PFSK-1 (cell line): ENCODE measurements at regions not wholly inside any gene's neighbourhood (a gene's known extent, or its start where the extent isn't known, plus 50 kb on each side); places are given as distances from the start of the nearest gene placed in this dataset.

ENCODE experiments used
- FOXP2 ChIP-seq: optimal IDR thresholded peaks from 2 replicates; pipeline ENCODE3; 2011; ENCODE audit warnings: borderline replicate concordance, control low read depth, inconsistent platforms; ENCODE audit not compliant: insufficient read depth; ENCODE audit errors: extremely low read length, extremely low read depth
- POLR2AphosphoS5 ChIP-seq: IDR thresholded peaks from 2 replicates; pipeline ENCODE4 v1.6.1; 2012; ENCODE audit warnings: low read depth, mild to moderate bottlenecking, control low read depth, low read length, moderate library complexity
- SIN3A ChIP-seq: IDR thresholded peaks from 2 replicates; pipeline ENCODE4 v1.6.1; 2012; ENCODE audit warnings: mild to moderate bottlenecking, low read length, moderate library complexity, borderline replicate concordance; ENCODE audit not compliant: insufficient read depth
- TAF1 ChIP-seq: IDR thresholded peaks from 2 replicates; pipeline ENCODE4 v1.6.1; 2012; ENCODE audit warnings: low read length, control low read depth, borderline replicate concordance; ENCODE audit not compliant: insufficient read depth
- TF ChIP-seq, protein P1 (sequence below), 2 experiments: IDR thresholded peaks; 2 replicates each; pipeline versions ENCODE4 v1.6.1 to v1.8.0; 2011 to 2012; ENCODE audit warnings: low read depth in 2 of 2, low read length in 2 of 2, control low read depth in 1 of 2, inconsistent platforms in 1 of 2, mild to moderate bottlenecking in 1 of 2, moderate library complexity in 1 of 2; ENCODE audit not compliant: insufficient read depth in 1 of 2

- TF ChIP-seq, protein P1, sequence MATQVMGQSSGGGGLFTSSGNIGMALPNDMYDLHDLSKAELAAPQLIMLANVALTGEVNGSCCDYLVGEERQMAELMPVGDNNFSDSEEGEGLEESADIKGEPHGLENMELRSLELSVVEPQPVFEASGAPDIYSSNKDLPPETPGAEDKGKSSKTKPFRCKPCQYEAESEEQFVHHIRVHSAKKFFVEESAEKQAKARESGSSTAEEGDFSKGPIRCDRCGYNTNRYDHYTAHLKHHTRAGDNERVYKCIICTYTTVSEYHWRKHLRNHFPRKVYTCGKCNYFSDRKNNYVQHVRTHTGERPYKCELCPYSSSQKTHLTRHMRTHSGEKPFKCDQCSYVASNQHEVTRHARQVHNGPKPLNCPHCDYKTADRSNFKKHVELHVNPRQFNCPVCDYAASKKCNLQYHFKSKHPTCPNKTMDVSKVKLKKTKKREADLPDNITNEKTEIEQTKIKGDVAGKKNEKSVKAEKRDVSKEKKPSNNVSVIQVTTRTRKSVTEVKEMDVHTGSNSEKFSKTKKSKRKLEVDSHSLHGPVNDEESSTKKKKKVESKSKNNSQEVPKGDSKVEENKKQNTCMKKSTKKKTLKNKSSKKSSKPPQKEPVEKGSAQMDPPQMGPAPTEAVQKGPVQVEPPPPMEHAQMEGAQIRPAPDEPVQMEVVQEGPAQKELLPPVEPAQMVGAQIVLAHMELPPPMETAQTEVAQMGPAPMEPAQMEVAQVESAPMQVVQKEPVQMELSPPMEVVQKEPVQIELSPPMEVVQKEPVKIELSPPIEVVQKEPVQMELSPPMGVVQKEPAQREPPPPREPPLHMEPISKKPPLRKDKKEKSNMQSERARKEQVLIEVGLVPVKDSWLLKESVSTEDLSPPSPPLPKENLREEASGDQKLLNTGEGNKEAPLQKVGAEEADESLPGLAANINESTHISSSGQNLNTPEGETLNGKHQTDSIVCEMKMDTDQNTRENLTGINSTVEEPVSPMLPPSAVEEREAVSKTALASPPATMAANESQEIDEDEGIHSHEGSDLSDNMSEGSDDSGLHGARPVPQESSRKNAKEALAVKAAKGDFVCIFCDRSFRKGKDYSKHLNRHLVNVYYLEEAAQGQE (IDR thresholded peaks at IDR 0.05; ENCODE audit: insufficient read depth in 1 of 2, low read depth in 2 of 2, low read length in 2 of 2): no peak
- TF ChIP-seq SIN3A (no peak), POLR2AphosphoS5 (no peak), FOXP2 (no peak), TAF1 (no peak)
Observed at GRCh38 chr4:28562913-28563312, 1702.3 kb downstream of the STIM2 start.

DNA sequence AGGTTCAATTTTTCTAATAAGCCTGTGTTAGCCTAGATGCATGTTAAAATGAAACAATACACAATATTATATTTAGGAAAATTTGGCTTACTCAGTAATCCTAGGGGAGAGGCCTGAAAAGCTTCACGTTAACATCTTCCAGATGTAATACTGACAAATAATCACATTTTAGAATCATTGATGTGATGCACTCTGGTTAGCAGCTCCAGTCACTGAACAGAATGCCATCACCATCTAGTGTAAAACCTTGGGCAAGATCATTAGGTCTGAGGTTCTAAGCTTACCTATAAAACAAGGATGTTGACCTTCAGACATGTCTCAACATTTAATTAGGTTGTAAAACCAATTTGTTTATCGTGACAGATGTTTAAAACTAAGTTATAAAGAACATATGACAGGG lies 1704.8 kb downstream of the STIM2 start:
- no peak for TF ChIP-seq TAF1
- no peak for TF ChIP-seq SIN3A
- no peak for TF ChIP-seq POLR2AphosphoS5
- TF ChIP-seq, protein P1 (IDR thresholded peaks at IDR 0.05; ENCODE audit: insufficient read depth in 1 of 2, low read depth in 2 of 2, low read length in 2 of 2): no peak
- no peak for TF ChIP-seq FOXP2

DNA sequence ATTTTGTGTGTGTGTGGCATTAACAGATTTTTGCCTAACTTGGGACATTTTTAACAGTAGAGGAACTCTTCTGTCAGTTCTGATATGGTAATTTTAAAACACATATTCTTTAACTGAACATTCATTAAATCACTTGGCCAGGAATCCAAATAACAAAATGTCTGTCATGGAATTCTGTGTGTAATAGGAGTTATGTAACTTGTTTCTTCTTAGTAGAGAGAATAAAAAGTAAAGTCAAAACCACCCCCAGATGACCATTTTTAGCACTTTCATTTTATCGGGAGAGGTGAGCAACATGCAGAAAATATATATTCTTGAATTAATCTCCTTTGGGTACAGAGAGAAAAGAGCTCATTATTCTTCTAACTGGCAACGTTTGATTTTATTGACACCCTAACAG lies 1740.3 kb downstream of the STIM2 start:
- no peak for TF ChIP-seq TAF1
- no peak for TF ChIP-seq POLR2AphosphoS5
- no peak for TF ChIP-seq SIN3A
- TF ChIP-seq, protein P1 (IDR thresholded peaks at IDR 0.05; ENCODE audit: insufficient read depth in 1 of 2, low read depth in 2 of 2, low read length in 2 of 2): no peak
- no peak for TF ChIP-seq FOXP2

DNA sequence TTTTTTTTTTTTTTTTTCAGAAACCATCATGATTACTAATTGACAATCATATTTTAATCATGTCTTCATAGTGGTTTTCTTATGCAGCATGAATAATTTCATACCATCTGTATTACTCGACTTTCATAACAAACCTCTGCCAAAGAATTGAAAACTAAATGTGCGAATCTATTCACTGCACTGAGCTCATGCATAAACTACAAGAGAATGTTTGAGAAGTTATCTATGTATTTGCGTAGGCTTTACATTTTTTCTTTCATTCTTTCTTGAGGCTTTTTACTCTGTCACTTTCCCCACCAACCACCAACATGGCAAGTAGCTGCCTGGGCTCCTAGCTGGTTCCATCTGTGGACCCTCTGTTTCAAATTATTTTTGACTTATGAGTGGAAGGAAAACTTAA lies 1761.0 kb downstream of the STIM2 start:
- TF ChIP-seq, protein P1 (IDR thresholded peaks at IDR 0.05; ENCODE audit: insufficient read depth in 1 of 2, low read depth in 2 of 2, low read length in 2 of 2): no peak
- TF ChIP-seq SIN3A: no peak
- TF ChIP-seq FOXP2: no peak
- no peak for TF ChIP-seq POLR2AphosphoS5
- TF ChIP-seq TAF1: no peak

DNA sequence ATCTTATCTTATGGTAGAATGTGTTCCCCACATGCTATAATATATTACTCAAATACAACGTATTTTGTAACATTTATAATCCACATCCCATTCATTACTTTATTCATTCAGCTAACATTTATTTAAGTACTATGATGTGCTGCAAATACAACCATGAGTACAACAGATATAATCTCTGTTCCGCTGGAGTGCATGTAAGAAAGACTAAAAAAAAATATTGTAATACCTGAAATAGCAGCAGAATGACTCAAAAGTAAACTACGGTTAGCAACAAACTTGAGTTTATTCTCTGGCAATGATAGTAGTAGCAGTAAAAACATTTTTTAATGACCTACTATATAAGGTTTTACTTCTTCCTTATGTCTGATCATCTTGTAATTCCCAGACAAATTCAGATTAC lies 1776.3 kb downstream of the STIM2 start:
- TF ChIP-seq POLR2AphosphoS5 (no peak), SIN3A (no peak)
